Cardiac muscle cell (in vitro differentiated cells and primary cell): ENCODE measurements at regions not wholly inside any gene's neighbourhood (a gene's known extent, or its start where the extent isn't known, plus 50 kb on each side); places are given as distances from the start of the nearest gene placed in this dataset.

Source experiments
- DNase-seq, 2 donors: peaks; one replicate each; pipeline versions ENCODE4 v3.0.0 to v3.0.0-alpha.2; 2010 to 2017; ENCODE audit warnings: low read depth in 1 of 2, low spot score in 1 of 2
- H3K27ac ChIP-seq: fragments of 200-600 bp; sonication (generic); 2 replicates; pipeline ENCODE4 v1.5.1; 2016
- H3K27me3 ChIP-seq: fragments of 200-600 bp; sonication (generic); 2 replicates; pipeline ENCODE4 v1.6.0; 2016; ENCODE audit warnings: control low read depth
- H3K36me3 ChIP-seq: fragments of 200-600 bp; sonication (generic); 2 replicates; pipeline ENCODE4 v1.5.1; 2016; ENCODE audit warnings: control low read depth
- H3K4me1 ChIP-seq: fragments of 200-600 bp; sonication (generic); 2 replicates; pipeline ENCODE4 v1.8.1; 2017; ENCODE audit warnings: low read depth, mild to moderate bottlenecking, mixed run types
- H3K4me3 ChIP-seq: fragments of 200-600 bp; sonication (generic); 2 replicates; pipeline ENCODE4 v1.5.1; 2016; ENCODE audit warnings: mild to moderate bottlenecking
- H3K9me3 ChIP-seq: fragments of 200-600 bp; sonication (generic); 2 replicates; pipeline ENCODE4 v1.5.1; 2017; ENCODE audit warnings: low read depth, mild to moderate bottlenecking, control low read depth
- CTCF ChIP-seq: IDR thresholded peaks from 2 replicates; pipeline ENCODE4 v1.5.1; 2012; ENCODE audit warnings: low read depth, mild to moderate bottlenecking, low read length

- no peaks in the 10 kb centered on the region for H3K36me3 ChIP-seq
- peak in 1 of 2 donors; percentile 25 for DNase-seq
- no peak for TF ChIP-seq CTCF
These were observed 332.8 kb upstream of the MIR17HG start for GRCh38 chr13:91014696-91015095.

GRCh38 chr13:91017031-91017668, 330.3 kb upstream of the MIR17HG start:
- Histone ChIP-seq H3K9me3 (no peaks in the 10 kb centered on the region), H3K4me1 (no peaks in the 10 kb centered on the region), H3K27me3 (no peaks in the 10 kb centered on the region), H3K27ac (no peak overlapping the region), H3K36me3 (no peaks in the 10 kb centered on the region), H3K4me3 (no peak overlapping the region)
- peak; percentile 50 to 58 for DNase-seq
- peak; percentile 84 for TF ChIP-seq CTCF

More at GRCh38 chr13:91014696-91015095, 332.8 kb upstream of the MIR17HG start:
- H3K27me3 ChIP-seq: no peaks in the 10 kb centered on the region
- no peaks in the 10 kb centered on the region for H3K9me3 ChIP-seq
- no peaks in the 10 kb centered on the region for H3K4me1 ChIP-seq
- no peak overlapping the region for H3K4me3 ChIP-seq
- H3K27ac ChIP-seq: no peak overlapping the region

GRCh38 chr13:91017669-91018053, 329.8 kb upstream of the MIR17HG start:
- Histone ChIP-seq H3K4me3 (no peak overlapping the region), H3K9me3 (no peaks in the 10 kb centered on the region), H3K36me3 (no peaks in the 10 kb centered on the region), H3K27ac (no peak overlapping the region), H3K27me3 (no peaks in the 10 kb centered on the region), H3K4me1 (no peaks in the 10 kb centered on the region)
- DNase-seq: peak in 1 of 2 donors; percentile 9
- TF ChIP-seq CTCF: no peak

GRCh38 chr13:91020461-91021034, 326.9 kb upstream of the MIR17HG start:
- Histone ChIP-seq H3K27ac (no peak overlapping the region), H3K9me3 (no peaks in the 10 kb centered on the region), H3K36me3 (no peaks in the 10 kb centered on the region), H3K27me3 (no peaks in the 10 kb centered on the region), H3K4me3 (no peak overlapping the region), H3K4me1 (peaks cover 7% of the 10 kb centered on the region)
- DNase-seq: no peak
- TF ChIP-seq CTCF: no peak

GRCh38 chr13:91024157-91024792, 323.2 kb upstream of the MIR17HG start:
- H3K27ac ChIP-seq: no peak overlapping the region
- TF ChIP-seq CTCF: no peak
- no peak for DNase-seq

More at GRCh38 chr13:91024157-91024792, 323.2 kb upstream of the MIR17HG start:
- Histone ChIP-seq H3K9me3 (no peaks in the 10 kb centered on the region), H3K4me1 (peaks cover 7% of the 10 kb centered on the region), H3K27me3 (no peaks in the 10 kb centered on the region), H3K36me3 (no peaks in the 10 kb centered on the region), H3K4me3 (no peak overlapping the region)
